H9 (cell line): ENCODE measurements at regions not wholly inside any gene's neighbourhood (a gene's known extent, or its start where the extent isn't known, plus 50 kb on each side); places are given as distances from the start of the nearest gene placed in this dataset.

Experiments used
- DNase-seq: peaks from one replicate; pipeline ENCODE4 v3.0.0-alpha.2; 2017
- H2AFZ ChIP-seq: one replicate; pipeline ENCODE4 v1.6.1; 2013; ENCODE audit warnings: mild to moderate bottlenecking, low read length, control low read depth, moderate library complexity
- H2AK5ac ChIP-seq: 2 replicates; pipeline ENCODE4 v1.6.1; 2013; ENCODE audit warnings: low read length, control low read depth, mixed read lengths; ENCODE audit not compliant: insufficient read length
- H2BK120ac ChIP-seq: one replicate; pipeline ENCODE4 v1.6.1; 2013; ENCODE audit warnings: low read depth, mild to moderate bottlenecking, low read length, control low read depth, inconsistent platforms; ENCODE audit not compliant: poor library complexity, severe bottlenecking
- H2BK12ac ChIP-seq: 2 replicates; pipeline ENCODE4 v1.6.1; 2013; ENCODE audit warnings: low read length, control low read depth, mixed read lengths, low read depth; ENCODE audit not compliant: insufficient read length
- H2BK15ac ChIP-seq: 2 replicates; pipeline ENCODE4 v1.6.1; 2013; ENCODE audit warnings: low read depth, low read length, control low read depth
- H2BK20ac ChIP-seq: one replicate; pipeline ENCODE4 v1.6.1; 2013; ENCODE audit warnings: low read depth, mild to moderate bottlenecking, low read length, control low read depth, inconsistent platforms; ENCODE audit not compliant: poor library complexity, severe bottlenecking
- H2BK5ac ChIP-seq: 2 replicates; pipeline ENCODE4 v1.6.1; 2013; ENCODE audit warnings: low read length, control low read depth, mixed read lengths; ENCODE audit not compliant: insufficient read length
- H3K14ac ChIP-seq: 2 replicates; pipeline ENCODE4 v1.6.1; 2013; ENCODE audit warnings: low read length, control low read depth; ENCODE audit not compliant: insufficient read depth
- H3K18ac ChIP-seq: 2 replicates; pipeline ENCODE4 v1.6.1; 2013; ENCODE audit warnings: low read depth, mild to moderate bottlenecking, mixed read lengths, low read length, control low read depth; ENCODE audit not compliant: insufficient read length
- H3K23ac ChIP-seq: 2 replicates; pipeline ENCODE4 v1.6.1; 2013; ENCODE audit warnings: low read length, control low read depth, mixed read lengths, low read depth; ENCODE audit not compliant: insufficient read length
- H3K23me2 ChIP-seq: 2 replicates; pipeline ENCODE4 v1.6.1; 2013; ENCODE audit warnings: low read depth, mild to moderate bottlenecking, mixed read lengths, low read length, control low read depth; ENCODE audit not compliant: insufficient read length, poor library complexity, severe bottlenecking
- H3K27ac ChIP-seq: 2 replicates; pipeline ENCODE4 v1.5.1; 2013; ENCODE audit warnings: low read length, control low read depth, mixed read lengths, low read depth; ENCODE audit not compliant: insufficient read length
- H3K27me3 ChIP-seq: 2 replicates; pipeline ENCODE4 v1.6.1; 2013; ENCODE audit warnings: low read length, control low read depth, inconsistent platforms; ENCODE audit not compliant: insufficient read depth
- H3K4ac ChIP-seq: 2 replicates; pipeline ENCODE4 v1.6.1; 2013; ENCODE audit warnings: low read depth, mild to moderate bottlenecking, control low read depth, inconsistent platforms, low read length, moderate library complexity
- H3K4me1 ChIP-seq: 2 replicates; pipeline ENCODE4 v1.6.1; 2013; ENCODE audit warnings: low read length, control low read depth, inconsistent platforms; ENCODE audit not compliant: insufficient read depth
- H3K4me2 ChIP-seq: 2 replicates; pipeline ENCODE4 v1.6.1; 2013; ENCODE audit warnings: low read length, control low read depth, mixed read lengths; ENCODE audit not compliant: insufficient read length, insufficient read depth
- H3K56ac ChIP-seq: 2 replicates; pipeline ENCODE4 v1.6.1; 2013; ENCODE audit warnings: low read depth, mild to moderate bottlenecking, mixed read lengths, low read length, control low read depth; ENCODE audit not compliant: insufficient read length
- H3K79me1 ChIP-seq: 2 replicates; pipeline ENCODE4 v1.6.1; 2013; ENCODE audit warnings: low read depth, mild to moderate bottlenecking, moderate library complexity, low read length, control low read depth, inconsistent platforms; ENCODE audit not compliant: insufficient read depth, poor library complexity, severe bottlenecking
- H3K79me2 ChIP-seq: 2 replicates; pipeline ENCODE4 v1.6.1; 2013; ENCODE audit warnings: low read length, control low read depth, inconsistent platforms; ENCODE audit not compliant: insufficient read depth
- H3K9ac ChIP-seq: 2 replicates; pipeline ENCODE4 v1.6.1; 2013; ENCODE audit warnings: low read length, control low read depth, mixed read lengths; ENCODE audit not compliant: insufficient read length; ENCODE audit errors: extremely low read depth
- H3K9me3 ChIP-seq: one replicate; pipeline ENCODE4 v1.6.1; 2013; ENCODE audit warnings: low read depth, low read length, inconsistent platforms; ENCODE audit not compliant: control insufficient read depth
- H3T11ph ChIP-seq: one replicate; pipeline ENCODE4 v1.6.1; 2013; ENCODE audit warnings: mild to moderate bottlenecking, low read length, control low read depth, inconsistent platforms
- H4K20me1 ChIP-seq: one replicate; pipeline ENCODE4 v1.6.1; 2013; ENCODE audit not compliant: control insufficient read depth, insufficient read length, insufficient read depth
- H4K5ac ChIP-seq: 2 replicates; pipeline ENCODE4 v1.6.1; 2013; ENCODE audit warnings: low read depth, mild to moderate bottlenecking, mixed read lengths, low read length, control low read depth; ENCODE audit not compliant: insufficient read length
- H4K8ac ChIP-seq: replicated peaks from 2 replicates; pipeline ENCODE4 v1.6.1; 2013; ENCODE audit warnings: low read length, control low read depth, mixed read lengths, low read depth; ENCODE audit not compliant: insufficient read length
- H4K91ac ChIP-seq: 2 replicates; pipeline ENCODE4 v1.6.1; 2013; ENCODE audit warnings: low read depth, mild to moderate bottlenecking, moderate library complexity, mixed read lengths, low read length, control low read depth; ENCODE audit not compliant: insufficient read length
- H3K27ac Mint-ChIP-seq, 3 experiments: 2 replicates in 2 of 3; 3 replicates in 1 of 3; pipeline ENCODE4 v1.8.0; 2020 to 2021; ENCODE audit warnings: mixed read lengths in 3 of 3, mild to moderate bottlenecking in 1 of 3, moderate library complexity in 1 of 3
- H3K27me3 Mint-ChIP-seq: 2 replicates; pipeline ENCODE4 v1.8.0; 2021; ENCODE audit warnings: low read depth, mild to moderate bottlenecking, moderate library complexity, mixed read lengths
- H3K36me3 Mint-ChIP-seq, 3 experiments: 2 replicates in 2 of 3; 3 replicates in 1 of 3; pipeline ENCODE4 v1.8.0; 2020 to 2021; ENCODE audit warnings: low read depth in 3 of 3, mixed read lengths in 3 of 3; ENCODE audit not compliant: insufficient read depth in 1 of 3
- H3K4me1 Mint-ChIP-seq, 2 experiments: 2 replicates each; pipeline ENCODE4 v1.8.0; 2020; ENCODE audit warnings: mixed read lengths in 2 of 2
- H3K4me3 Mint-ChIP-seq, 2 experiments: 2 replicates in 1 of 2; 3 replicates in 1 of 2; pipeline ENCODE4 v1.8.0; 2020 to 2021; ENCODE audit warnings: mild to moderate bottlenecking in 2 of 2, mixed read lengths in 2 of 2, moderate library complexity in 1 of 2
- H3K9me3 Mint-ChIP-seq, 2 experiments: 2 replicates in 1 of 2; 3 replicates in 1 of 2; pipeline ENCODE4 v1.8.0; 2020; ENCODE audit warnings: mild to moderate bottlenecking in 2 of 2, mixed read lengths in 2 of 2, moderate library complexity in 1 of 2
- CTCF ChIP-seq: fragments of 200-600 bp; sonication (generic); conservative IDR thresholded peaks from 3 replicates; pipeline ENCODE4 v1.8.0; 2021; ENCODE audit warnings: antibody characterized with exemption, mild to moderate bottlenecking
- WGBS: extraction: QIAGEN DNeasy Blood & Tissue Kit; methylation state at CpG from one replicate; pipeline ENCODE4 v1.1.7; 2013; ENCODE audit warnings: missing lambda C conversion rate, low lambda C conversion rate, mixed read lengths; ENCODE audit not compliant: insufficient read length; ENCODE audit errors: extremely low coverage; 5-methylcytosine and 5-hydroxymethylcytosine counted together

DNA sequence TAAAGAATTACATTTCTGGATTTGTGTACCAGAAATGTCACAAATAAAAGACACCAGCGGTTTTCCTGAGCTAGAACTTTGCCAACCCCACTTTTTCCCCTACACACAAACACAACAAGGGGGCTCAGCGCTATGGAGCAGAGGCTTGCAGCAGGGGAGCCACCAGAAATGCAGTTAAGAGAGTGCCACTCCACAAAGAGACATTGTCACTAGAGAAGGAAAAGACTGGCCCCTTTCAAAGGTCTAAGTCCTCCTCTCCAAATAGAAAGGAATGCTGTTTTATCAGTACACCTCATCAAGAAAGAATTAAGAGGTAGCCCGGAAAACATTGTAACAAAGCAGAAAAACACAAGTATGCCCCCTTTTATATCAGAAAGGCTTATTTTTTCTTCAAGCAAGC lies 419.5 kb downstream of the HNRNPD start:
- no peak overlapping the region for H3K4me2 ChIP-seq
- Mint-ChIP-seq H3K27ac (no peak overlapping the region; a peak in 1 of 7 replicates), H3K4me3 (no peak overlapping the region), H3K4me1 (peaks cover 0 to 3% of the 10 kb centered on the region in 2 experiments; a peak in 1 of 4 replicates), H3K9me3 (no peaks in the 10 kb centered on the region), H3K36me3 (no peaks in the 10 kb centered on the region), H3K27me3 (no peaks in the 10 kb centered on the region)
- no peak overlapping the region for H2AFZ ChIP-seq
- H3K56ac ChIP-seq: no peak overlapping the region
- H3K27ac ChIP-seq: no peak overlapping the region
- H2AK5ac ChIP-seq: no peak overlapping the region
- no peak for TF ChIP-seq CTCF
- H4K8ac ChIP-seq: no peak overlapping the region
- no peak overlapping the region for H3K18ac ChIP-seq
- no CpG with 5 or more reads among the region's 3 CpGs for WGBS
- H3K79me1 ChIP-seq: no peaks in the 10 kb centered on the region
- H3K4ac ChIP-seq: no peak overlapping the region
- no peak overlapping the region for H2BK20ac ChIP-seq
- no peak overlapping the region for H2BK120ac ChIP-seq
- no peak overlapping the region for H3T11ph ChIP-seq
- H2BK5ac ChIP-seq: no peak overlapping the region
- no peak overlapping the region for H2BK12ac ChIP-seq
- H3K79me2 ChIP-seq: no peaks in the 10 kb centered on the region
- no peaks in the 10 kb centered on the region for H4K20me1 ChIP-seq
- H3K27me3 ChIP-seq: no peaks in the 10 kb centered on the region
- no peak overlapping the region for H4K91ac ChIP-seq
- no peak for DNase-seq
- no peak overlapping the region for H4K5ac ChIP-seq
- H3K4me1 ChIP-seq: no peaks in the 10 kb centered on the region
- no peaks in the 10 kb centered on the region for H3K9me3 ChIP-seq
- no peak overlapping the region for H3K9ac ChIP-seq
- no peaks in the 10 kb centered on the region for H3K23me2 ChIP-seq
- no peak overlapping the region for H3K14ac ChIP-seq
- no peak overlapping the region for H3K23ac ChIP-seq
- H2BK15ac ChIP-seq: no peak overlapping the region
